NCI-H1436 (cell line): ENCODE measurements at regions not wholly inside any gene's neighbourhood (a gene's known extent, or its start where the extent isn't known, plus 50 kb on each side); places are given as distances from the start of the nearest gene placed in this dataset.

Source experiments
- DNase-seq: peaks from one replicate; lab custom pipeline; 2025; lab: John Stamatoyannopoulos, UW

- DNase-seq: no peak
Measured at GRCh38 chr5:54717870-54718269, 200.3 kb downstream of the SNX18 start.

GRCh38 chr5:54717459-54717858 lies 199.9 kb downstream of the SNX18 start:
- DNase-seq: no peak

- no peak for DNase-seq
Measured at GRCh38 chr5:54713923-54714581, 196.5 kb downstream of the SNX18 start.

GRCh38 chr5:54709096-54709495 lies 191.5 kb downstream of the SNX18 start:
- no peak for DNase-seq

- no peak for DNase-seq
Measured at GRCh38 chr5:54707841-54708240, 190.3 kb downstream of the SNX18 start.

- no peak for DNase-seq
Measured at GRCh38 chr5:54705994-54706653, 188.6 kb downstream of the SNX18 start.

- no peak for DNase-seq
Measured at GRCh38 chr5:54704825-54705224, 187.3 kb downstream of the SNX18 start.

GRCh38 chr5:54704333-54704732 lies 186.8 kb downstream of the SNX18 start:
- DNase-seq: no peak

- no peak for DNase-seq
Measured at GRCh38 chr5:54703565-54704255, 186.2 kb downstream of the SNX18 start.

GRCh38 chr5:54703133-54703532 lies 185.6 kb downstream of the SNX18 start:
- DNase-seq: no peak

GRCh38 chr5:54702470-54702869 lies 184.9 kb downstream of the SNX18 start:
- no peak for DNase-seq

GRCh38 chr5:54700986-54701578 lies 183.5 kb downstream of the SNX18 start:
- no peak for DNase-seq

GRCh38 chr5:54696931-54697330 lies 179.4 kb downstream of the SNX18 start:
- no peak for DNase-seq

GRCh38 chr5:54696346-54696745 lies 178.8 kb downstream of the SNX18 start:
- DNase-seq: no peak

- DNase-seq: no peak
Measured at GRCh38 chr5:54695198-54695966, 177.8 kb downstream of the SNX18 start.

GRCh38 chr5:54693936-54694657 lies 176.5 kb downstream of the SNX18 start:
- DNase-seq: peak; percentile 76

GRCh38 chr5:54692631-54693030 lies 175.1 kb downstream of the SNX18 start:
- DNase-seq: no peak

GRCh38 chr5:54691656-54692055 lies 174.1 kb downstream of the SNX18 start:
- DNase-seq: no peak

GRCh38 chr5:54689411-54690251 lies 172.1 kb downstream of the SNX18 start:
- no peak for DNase-seq

- no peak for DNase-seq
Measured at GRCh38 chr5:54680998-54681397, 163.4 kb downstream of the SNX18 start.

- DNase-seq: no peak
Measured at GRCh38 chr5:54679686-54680085, 162.1 kb downstream of the SNX18 start.
